ENCODE measurements at regions not wholly inside any gene's neighbourhood (a gene's known extent, or its start where the extent isn't known, plus 50 kb on each side); places are given as distances from the start of the nearest gene placed in this dataset.
"Not testable (repeated sequence)": the region's sequence is repeated elsewhere in the genome, so short reads cannot be mapped to it uniquely, and the experiment has no call there.

DNA sequence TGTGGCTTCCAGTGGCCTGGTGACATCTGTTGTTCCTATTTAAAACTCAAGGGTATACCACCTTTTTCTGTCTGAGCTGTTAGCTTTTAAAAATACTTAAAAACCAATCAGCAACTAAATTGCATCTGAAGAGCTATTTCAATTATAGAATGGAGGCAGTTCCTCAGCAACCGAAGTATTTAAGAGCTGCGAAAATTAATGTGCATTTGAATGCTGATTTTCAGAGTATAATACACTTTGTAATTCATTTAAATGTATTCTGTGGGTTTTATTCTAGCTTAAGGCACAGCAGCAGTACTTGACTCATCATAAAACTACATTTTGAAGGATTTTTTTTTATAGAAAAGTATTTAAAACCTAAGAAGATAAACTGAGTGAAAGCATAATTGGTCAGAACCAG, 404.9 kb upstream of the PRKCQ start:
- DNase-seq (ENCODE audit: low read depth in 2 of 2), result no peak

GRCh38 chr10:6984016-6984415, 403.9 kb upstream of the PRKCQ start:
- DNase-seq (ENCODE audit: low read depth in 2 of 2), result not testable (repeated sequence)

DNA sequence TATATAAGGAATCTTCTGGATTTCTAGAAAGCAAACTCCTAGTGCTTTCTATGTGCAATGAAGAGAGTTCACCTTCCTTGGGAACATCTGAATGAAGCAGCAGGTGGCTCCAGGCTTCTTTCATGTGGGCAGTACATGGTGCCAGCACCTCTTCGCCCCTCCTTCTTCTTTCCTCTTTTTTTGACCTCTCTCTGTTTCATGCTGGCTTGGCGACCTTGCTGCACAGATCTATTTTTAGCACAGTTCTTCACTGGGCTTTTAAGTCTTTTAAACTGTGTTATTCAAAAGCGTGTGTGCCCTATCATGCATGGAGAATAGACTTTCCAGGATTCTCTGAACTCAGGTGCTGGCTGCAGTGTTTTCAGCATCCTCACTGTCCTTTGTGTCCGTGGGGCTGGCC, 400.3 kb upstream of the PRKCQ start:
- DNase-seq (ENCODE audit: low read depth in 2 of 2), result no peak

DNA sequence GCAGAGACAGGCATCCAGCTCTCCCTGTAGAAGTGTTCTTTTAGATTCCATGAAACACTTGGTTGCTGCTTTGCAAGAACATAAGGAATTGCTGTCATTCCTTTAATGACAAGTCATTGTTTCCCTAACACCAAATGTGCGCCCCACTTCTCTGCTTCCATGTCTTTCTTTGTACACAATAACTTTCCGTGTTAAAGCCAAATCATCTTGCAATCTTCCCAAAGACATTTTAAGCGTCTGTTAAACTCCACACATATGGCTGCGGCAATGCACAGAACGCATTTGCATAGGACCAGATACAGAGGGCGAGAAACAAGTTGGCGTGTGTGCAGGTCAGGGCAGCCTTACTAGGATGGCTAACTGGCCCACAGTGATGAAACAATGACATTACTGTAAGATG, 399.3 kb upstream of the PRKCQ start:
- no peak for DNase-seq (ENCODE audit: low read depth in 2 of 2)

DNA sequence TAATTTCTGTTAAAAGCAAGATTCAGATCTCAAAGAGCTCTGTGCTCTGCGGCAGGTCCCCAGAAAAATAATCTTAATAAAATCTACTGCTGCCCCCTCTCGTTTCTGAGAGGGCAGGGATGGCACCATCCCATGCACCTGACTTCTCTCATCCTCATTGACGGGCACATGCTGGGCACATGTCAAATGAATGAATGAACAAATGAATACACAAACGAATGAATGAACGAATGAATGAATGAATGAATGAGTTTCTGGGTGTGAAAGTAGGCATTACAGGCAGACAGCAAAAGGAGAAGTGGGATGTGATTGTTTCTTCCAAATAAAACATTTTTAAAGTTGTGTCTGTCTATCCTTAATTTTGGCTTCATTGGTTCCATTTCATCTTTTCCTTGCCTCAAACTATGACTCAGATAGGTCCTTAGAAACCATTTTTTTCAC, 398.1 kb upstream of the PRKCQ start:
- no peak for DNase-seq (ENCODE audit: low read depth in 2 of 2)

DNA sequence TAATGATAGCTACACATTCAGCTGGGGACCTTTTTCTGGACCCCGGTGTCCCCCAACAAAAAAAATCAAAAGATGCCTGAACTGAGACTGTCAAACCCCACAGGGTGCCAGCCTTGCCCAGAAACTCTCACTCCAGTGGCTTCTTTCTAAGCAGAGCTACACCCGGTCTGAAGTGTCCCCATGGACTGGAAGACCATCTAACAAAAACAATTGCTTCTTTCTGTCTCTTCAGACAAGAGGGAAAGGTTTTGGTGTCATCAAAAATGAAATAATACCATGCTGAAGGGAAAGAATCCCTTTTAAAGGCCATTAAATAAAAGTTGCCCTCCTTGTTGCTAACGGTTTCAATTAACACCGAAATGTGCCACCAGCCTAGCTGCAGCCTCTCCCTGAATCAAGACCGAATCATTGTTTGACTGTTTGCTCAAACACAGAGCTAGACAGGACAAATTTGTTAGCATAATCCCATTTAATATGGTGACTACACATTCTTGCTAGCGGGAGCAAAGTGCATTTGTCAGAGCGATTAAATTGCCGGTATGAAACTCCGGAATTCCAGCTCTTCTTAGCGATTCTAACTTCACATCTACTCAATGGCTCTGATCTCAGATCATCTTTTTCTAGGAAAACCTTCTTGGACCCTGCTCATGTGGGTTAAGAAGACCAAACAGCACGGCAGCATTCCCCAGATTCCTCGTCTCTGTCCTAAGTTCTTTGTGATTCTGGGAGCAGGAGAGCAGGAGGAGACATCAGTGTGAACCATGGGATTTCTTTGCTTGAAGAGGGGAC, 397.5 kb upstream of the PRKCQ start:
- DNase-seq (ENCODE audit: low read depth in 2 of 2), result no peak

DNA sequence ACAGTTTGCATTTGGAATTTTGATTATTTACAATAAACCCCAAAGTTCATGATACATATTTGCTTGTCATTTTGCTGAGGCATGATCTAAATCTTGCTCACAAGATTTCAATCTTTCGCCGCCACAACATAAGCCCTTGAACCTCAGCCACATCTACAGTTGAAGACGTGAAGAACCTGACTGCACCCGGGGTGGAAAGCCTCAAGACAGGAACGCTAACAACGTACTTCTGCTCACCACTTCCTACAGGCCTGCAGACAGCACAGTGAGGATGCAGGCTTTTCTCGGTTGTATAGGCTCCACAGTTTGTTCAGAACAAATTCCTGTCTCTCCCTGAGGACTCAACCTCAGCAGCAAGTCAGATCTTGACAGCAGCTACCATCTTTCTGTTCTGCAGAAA, 393.8 kb upstream of the PRKCQ start:
- DNase-seq (ENCODE audit: low read depth in 2 of 2), result no peak

- DNase-seq (ENCODE audit: low read depth in 2 of 2), result no peak
These were observed 392.1 kb upstream of the PRKCQ start for GRCh38 chr10:6972226-6972625.

DNA sequence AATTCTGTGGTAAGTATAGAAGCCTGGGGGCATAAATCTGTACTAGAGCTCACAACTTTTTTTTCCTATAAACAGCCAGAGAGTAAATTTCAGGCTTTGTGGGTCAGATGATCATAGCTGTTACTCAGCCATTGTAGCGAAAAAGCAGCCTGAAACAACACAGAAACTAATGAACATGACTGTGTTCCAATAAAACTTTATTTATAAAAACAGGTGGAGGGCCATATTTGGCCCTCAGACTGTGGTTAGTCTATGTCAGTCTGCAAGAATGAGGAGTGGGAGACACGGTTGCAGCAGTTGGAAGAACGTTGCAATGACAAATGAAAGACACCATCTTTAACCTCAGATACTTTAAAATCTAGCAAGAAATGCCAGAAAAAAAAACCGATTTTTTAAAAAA, 389.6 kb upstream of the PRKCQ start:
- DNase-seq (ENCODE audit: low read depth in 2 of 2), result no peak

DNA sequence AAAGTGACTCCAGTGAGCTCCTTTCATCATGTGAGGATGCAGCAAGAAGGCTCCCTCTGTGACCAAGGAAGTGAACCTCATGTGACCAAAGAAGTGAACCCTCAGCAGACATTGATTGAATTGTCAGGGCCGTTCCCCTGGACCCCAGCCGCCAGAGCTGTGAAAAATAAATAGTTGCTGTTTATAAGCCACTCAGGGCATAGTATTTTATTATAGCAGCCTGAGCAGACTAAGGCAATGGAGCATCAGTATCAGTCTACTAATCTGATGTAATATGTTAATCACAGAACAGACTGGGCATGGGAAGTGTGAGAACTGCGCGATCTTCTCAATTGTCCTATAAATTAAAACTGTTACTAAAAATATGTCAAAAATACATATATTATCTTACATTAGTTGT, 384.5 kb upstream of the PRKCQ start:
- no peak for DNase-seq (ENCODE audit: low read depth in 2 of 2)

- DNase-seq (ENCODE audit: low read depth in 2 of 2), result no peak
These were observed 382.5 kb upstream of the PRKCQ start for GRCh38 chr10:6962576-6962975.

GRCh38 chr10:6958711-6959110, 378.6 kb upstream of the PRKCQ start:
- no peak for DNase-seq (ENCODE audit: low read depth in 2 of 2)

DNA sequence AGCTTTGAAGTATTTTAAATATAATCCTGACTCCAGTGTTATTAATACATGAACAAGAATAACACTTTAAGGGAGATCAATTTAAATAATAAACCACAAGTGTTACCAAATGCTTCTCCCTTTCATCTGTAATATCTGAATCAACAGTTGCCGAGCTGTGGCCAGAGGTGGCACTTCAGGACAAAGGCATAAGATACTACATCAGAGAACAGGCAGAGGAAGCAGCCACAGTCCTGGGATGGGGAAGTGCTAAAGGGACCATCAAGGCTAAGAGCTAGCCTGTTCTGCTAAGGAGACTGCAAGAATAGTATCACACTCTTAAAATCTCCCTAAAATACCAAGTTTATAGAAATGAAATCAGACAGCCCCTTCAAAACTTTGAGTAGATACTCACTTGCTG, 378.2 kb upstream of the PRKCQ start:
- DNase-seq (ENCODE audit: low read depth in 2 of 2), result no peak

DNA sequence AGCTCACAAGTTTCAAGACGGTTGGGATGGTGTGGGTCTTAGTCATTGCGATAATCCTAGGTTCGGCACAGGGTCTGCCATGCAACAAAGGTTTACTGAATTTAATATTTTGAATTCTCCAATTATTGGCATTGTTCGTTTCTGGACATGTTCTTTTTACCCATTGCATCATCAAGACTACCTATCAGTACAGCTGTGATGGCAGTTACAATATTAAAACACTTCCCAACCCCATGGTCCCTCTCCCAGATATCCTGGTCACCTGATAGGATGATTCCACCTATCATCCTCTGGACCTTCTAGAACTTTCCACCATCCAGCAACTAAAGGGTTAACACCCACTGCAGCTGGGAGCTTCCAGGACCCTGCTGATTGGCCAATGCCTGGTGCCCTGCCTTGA, 377.8 kb upstream of the PRKCQ start:
- DNase-seq (ENCODE audit: low read depth in 2 of 2), result no peak

- DNase-seq (ENCODE audit: low read depth in 2 of 2), result no peak
These were observed 376.5 kb upstream of the PRKCQ start for GRCh38 chr10:6956562-6956961.

- no peak for DNase-seq (ENCODE audit: low read depth in 2 of 2)
These were observed 373.3 kb upstream of the PRKCQ start for GRCh38 chr10:6953271-6953801.

- no peak for DNase-seq (ENCODE audit: low read depth in 2 of 2)
These were observed 371.7 kb upstream of the PRKCQ start for GRCh38 chr10:6951732-6952131.

GRCh38 chr10:6950133-6950532, 370.1 kb upstream of the PRKCQ start:
- no peak for DNase-seq (ENCODE audit: low read depth in 2 of 2)

DNA sequence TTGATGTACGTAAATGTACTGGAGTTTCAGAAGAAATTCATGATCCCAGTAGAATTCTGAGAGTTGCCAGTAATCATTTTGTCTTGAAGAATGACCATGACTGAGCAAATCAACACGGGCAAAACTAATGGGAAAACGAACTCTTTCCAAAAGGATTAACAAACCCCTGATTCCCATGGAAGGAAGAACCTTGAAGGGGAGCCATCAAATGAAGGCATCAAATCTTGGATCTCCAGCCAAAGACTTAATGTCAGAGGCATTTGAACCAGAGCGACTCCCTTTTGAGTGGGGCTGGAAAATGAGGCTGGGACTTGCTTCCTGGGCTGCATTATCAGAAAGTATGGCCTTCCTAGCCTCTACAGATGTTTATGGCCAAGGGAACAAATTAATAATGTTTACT, 364.4 kb upstream of the PRKCQ start:
- no peak for DNase-seq (ENCODE audit: low read depth in 2 of 2)

- DNase-seq (ENCODE audit: low read depth in 2 of 2), result no peak
These were observed 358.3 kb upstream of the PRKCQ start for GRCh38 chr10:6938384-6938783.

- no peak for DNase-seq (ENCODE audit: low read depth in 2 of 2)
These were observed 356.9 kb upstream of the PRKCQ start for GRCh38 chr10:6936931-6937330.

- DNase-seq (ENCODE audit: low read depth in 2 of 2), result no peak
These were observed 349.2 kb upstream of the PRKCQ start for GRCh38 chr10:6929148-6929830.

DNA sequence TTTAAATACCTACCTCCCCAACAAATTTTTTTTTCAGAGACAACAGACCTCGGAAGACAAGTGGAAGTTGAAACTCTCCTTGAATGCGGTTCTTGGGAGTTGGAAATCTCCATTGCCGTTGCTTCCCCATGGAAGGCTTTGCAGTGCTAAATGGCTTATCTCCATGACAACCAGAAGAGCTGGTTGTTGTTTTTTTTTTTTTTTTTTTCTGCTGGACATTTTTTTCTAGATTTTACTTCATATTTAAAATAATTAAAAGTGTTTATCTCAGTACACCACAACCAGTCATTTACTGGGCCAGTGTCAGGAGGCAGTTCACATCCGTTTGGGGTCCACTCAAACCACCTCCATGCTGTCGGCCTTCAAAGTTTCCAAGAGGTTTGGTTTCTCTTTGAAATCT, 348.5 kb upstream of the PRKCQ start:
- no peak for DNase-seq (ENCODE audit: low read depth in 2 of 2)
